Stimulated activated CD8-positive, alpha-beta memory T cell treated with anti-CD3 and anti-CD28 coated beads, Interleukin-7, amount 100 ng/mL, for 48 hours (primary cell): ENCODE measurements at regions not wholly inside any gene's neighbourhood (a gene's known extent, or its start where the extent isn't known, plus 50 kb on each side); places are given as distances from the start of the nearest gene placed in this dataset.

Source experiments
- DNase-seq, 2 donors: peaks; one replicate each; pipeline ENCODE4 v3.0.0-alpha.2; 2020; ENCODE audit warnings: low read depth in 1 of 2; ENCODE audit errors: extremely low read depth in 1 of 2

DNA sequence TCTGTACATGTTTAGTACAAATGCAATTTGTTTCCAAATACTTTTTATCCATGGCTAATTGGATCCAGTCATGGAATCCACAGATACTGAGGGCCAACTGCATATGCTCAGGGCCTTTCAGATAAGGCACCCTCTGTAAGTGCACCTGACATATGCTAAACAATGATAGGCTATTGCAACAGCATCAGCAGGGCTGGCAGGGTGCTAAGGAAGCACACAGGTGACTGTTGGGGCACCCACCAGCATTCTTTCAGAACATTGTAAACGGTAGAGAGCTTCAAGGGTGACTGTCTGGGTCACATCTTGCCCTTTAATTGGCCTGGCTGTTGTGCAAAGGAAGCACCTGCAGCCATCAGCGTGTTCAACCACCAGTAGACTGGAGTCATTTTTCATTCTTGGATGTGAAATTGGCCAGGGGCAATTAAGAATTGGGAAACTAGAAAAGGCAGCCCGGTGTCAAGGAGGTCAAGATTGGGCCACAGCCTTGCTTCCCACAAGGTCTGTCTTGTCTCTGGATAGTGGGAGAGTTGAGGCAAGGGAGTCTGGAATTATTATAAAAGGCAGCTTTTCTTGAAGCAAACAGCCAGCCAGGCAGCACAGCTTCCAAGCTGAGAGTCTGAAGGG, 129.3 kb upstream of the RAI14 start:
- DNase-seq: no peak

DNA sequence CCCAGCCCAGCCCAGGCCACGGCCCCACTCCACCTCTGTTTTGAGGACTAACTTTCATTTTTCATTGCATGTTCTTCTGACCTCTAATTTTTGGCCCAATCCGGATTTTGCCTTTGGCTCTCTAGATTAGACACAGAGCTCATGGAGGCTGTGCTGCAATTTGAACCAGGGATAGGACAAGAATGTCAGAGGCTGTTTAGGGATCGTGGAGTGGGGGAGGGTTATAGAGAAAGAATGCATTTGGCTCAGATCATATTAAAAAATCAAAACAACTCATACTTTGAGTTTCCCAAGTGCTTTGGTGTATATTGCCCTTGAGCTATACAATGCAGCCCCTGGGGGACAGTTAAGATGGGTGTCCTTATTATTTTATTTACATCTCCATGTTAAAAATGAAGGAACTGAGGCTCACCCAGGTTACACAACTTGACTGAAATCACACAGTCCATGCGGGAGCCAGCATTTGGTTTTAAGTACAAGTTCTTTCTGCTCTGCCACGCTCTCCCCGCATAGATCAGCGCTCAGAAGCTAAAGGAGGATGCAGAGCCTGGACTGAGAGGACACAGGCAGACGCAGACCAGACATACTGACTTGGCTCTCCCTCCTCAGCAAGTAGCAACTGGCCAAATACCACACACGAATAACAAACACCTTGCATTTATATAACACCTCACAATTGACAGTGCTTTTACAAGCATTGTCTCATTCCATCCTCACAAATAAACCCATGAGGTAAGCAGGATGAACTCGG, 126.4 kb upstream of the RAI14 start:
- DNase-seq: no peak

DNA sequence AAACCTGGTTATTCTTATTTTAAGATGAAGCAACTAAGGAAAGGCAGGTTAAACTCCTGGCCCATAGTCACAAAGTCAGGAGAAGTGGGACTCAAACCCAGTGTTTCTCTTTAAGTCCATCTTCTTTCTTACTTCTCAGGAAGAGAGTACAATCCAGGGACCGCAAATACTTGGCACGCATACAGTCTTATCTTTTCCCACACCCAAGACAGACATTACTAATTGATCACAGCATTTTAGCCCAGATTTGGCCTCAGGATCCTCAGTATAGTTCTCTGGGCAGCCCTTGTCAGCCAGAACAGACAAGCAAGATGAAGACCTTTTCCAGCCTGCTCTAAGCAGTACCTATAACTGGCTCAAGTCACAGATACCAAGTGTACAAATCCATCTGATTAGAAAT, 125.5 kb upstream of the RAI14 start:
- no peak for DNase-seq

DNA sequence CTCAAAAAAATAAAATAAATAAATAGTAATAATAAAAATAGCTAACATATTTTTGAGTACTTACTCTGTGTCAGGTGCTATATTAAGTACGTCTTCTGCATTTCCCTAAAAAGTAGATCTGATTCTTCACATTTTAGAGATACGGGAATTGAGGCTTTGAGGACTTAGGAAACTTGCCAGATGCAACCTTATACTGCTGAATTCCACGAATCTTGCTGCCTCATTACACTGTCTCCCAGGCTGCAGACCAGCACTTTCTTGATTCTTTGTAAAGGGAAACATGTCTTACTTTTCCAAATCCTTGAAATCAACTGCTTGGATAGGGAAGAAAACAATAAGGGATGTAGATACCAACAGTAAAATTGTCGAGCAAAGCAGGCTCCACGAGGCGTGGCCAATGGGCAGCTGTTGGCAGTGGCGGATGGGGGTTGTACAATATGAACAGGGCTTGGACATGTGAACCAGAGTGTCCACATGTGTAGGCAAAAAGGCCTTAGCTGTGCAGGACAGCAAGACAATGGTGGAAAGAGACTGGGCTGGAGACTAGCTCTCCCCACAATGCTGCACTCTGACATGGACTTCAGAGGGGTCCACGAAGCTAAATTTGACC, 124.3 kb upstream of the RAI14 start:
- no peak for DNase-seq

DNA sequence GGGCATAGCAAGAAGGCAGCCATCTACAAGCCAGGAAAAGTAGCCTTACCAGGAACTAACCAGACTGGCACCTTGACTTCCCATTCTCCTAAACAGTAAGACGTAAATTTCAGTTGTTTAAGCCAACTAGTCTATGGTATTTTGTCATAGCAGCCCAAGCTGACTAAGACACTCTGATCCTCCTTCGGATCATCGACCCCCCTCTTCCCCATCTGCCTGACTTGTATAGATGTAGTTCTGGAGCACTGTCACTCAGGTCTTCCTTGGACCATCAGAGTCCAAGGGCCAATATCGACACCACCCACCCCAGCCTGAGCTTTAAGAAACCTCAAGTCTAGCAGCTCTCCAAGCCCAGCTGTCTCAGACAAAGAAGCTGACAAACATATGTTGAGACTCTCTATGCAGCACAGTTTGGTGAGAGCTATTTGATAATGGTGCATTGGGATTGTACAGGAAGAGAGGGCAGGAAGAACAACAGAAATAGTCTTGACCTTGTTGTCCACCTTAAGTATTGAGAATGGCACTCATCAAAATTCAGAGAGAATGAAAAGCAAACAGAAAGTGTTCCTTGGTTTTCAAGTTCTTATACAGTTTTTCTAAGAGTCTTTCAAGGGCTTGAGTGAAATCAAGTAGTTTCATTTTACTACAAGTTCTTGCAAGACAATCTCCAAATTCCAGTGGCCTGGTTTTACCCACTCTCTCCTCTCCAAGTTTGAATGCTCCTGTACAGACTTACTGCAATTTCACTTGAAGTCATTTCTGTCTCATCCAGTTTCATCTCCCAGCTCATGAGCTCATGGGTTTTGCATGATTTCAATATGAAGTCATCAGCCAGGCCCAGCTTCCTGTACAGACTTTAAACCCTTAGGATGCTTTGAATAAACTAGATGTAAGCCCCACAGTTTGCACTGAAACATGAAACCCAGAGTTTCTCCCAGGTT, 122.3 kb upstream of the RAI14 start:
- peak in 1 of 2 donors; percentile 1 for DNase-seq

DNA sequence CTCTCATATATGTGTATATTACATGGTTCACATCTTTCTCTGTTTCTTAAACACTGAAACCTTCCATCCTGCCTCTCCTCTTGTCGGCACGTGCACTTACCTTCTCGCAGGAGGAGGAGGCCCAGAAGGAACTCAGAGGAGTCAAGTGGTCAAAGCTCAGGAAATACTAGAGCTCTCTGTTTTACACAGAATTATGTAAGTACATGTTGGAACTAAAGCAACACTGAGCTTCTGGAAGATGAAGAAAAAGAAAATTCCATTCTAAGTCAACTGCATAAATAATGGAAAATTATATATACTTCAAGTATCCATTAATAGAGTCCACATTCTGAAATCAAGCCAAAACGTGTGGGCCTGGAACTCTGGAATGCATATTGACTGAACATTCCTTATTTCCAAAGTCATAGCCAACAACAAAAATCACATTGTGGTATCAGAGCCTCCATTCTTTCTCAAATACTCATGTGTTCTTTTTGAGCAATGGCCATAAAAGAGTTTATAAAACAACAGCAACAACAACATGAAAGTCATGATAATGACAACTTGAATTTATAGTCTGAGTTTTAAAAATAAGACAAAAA, 121.5 kb upstream of the RAI14 start:
- DNase-seq: no peak

- no peak for DNase-seq
Measured at GRCh38 chr5:34535433-34535832, 120.7 kb upstream of the RAI14 start.

- no peak for DNase-seq
Measured at GRCh38 chr5:34535944-34536623, 120.0 kb upstream of the RAI14 start.

- DNase-seq: no peak
Measured at GRCh38 chr5:34536699-34537098, 119.4 kb upstream of the RAI14 start.

- peak in 1 of 2 donors; percentile 7 for DNase-seq
Measured at GRCh38 chr5:34538026-34538672, 118.0 kb upstream of the RAI14 start.

GRCh38 chr5:34539183-34539582, 116.9 kb upstream of the RAI14 start:
- no peak for DNase-seq

DNA sequence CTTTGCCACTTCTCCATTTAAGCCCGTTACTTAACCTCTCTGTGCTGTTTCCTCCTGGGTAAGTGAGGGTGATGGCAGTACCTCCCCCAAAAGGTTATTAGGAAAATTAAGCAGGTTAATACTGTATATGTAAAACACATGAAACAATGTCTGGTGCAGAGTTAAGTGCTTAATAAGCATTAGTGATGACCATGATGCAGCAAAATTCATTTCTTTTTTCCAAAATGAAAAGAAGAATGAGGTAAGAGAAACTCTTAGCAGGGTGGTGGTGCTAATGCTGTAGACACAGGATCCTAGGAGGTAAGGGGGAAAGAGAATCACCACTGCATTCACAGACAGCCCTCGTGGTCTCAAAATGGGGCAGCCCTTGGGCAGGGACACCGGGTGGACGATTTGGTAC, 115.1 kb upstream of the RAI14 start:
- DNase-seq: no peak

DNA sequence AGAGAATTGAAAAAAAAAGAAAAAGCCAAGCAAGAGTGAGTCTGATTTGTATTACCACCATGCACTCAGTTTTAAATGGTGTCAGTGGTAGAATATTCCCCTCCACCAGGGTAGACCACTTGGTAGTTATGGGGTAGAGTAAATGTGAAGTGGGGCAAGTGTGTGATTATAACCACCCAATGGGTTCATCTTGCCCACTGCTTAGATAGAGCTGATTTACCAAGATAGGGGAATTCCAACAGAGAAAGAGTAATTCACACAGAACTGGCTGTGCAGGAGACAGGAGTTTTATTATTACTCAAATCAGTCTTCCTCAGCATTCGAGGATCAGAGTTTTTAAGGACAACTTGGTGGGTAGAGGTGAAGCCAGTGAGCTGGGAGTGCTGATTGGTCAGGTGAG, 113.3 kb upstream of the RAI14 start:
- no peak for DNase-seq

- DNase-seq: no peak
Measured at GRCh38 chr5:34543687-34544086, 112.4 kb upstream of the RAI14 start.

- no peak for DNase-seq
Measured at GRCh38 chr5:34544403-34544802, 111.7 kb upstream of the RAI14 start.

GRCh38 chr5:34545164-34545563, 111.0 kb upstream of the RAI14 start:
- no peak for DNase-seq

GRCh38 chr5:34545626-34546025, 110.5 kb upstream of the RAI14 start:
- DNase-seq: no peak

DNA sequence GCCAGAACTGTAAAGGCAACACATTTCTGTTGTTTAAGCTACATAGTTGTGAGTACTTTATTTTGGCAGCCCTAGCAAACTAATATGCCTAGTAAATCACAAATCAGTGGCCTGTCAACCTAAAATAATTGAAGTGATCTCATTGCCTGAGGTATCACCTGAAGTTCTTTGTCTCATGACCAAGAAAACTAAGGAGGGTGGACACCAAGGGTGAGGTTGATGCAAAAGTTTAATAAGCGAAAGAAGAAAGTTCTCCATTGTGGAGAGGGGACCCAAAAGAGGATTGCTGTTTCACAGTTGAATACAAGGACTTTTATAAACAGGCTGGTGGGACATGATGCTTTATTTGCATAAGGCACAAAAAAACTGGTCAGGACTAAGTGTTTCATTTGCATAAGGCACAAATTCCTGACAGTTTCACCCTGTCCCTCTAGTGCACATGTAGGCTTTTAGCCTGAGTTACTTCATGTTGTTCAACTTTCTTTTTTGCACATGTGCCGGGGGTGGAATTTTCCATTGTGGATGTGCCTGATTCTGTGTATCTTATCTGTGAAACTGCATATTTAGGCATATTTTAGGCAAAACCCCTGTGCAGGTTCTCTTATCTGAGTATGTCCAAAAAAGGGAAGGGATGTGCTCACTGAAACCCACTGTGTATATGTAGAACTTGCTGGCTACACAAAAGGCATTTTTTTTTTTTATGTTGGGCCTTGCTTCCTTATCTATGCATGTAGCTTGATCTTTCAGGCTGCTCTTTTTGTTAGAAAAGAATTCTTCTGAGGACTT, 108.6 kb upstream of the RAI14 start:
- DNase-seq: no peak

DNA sequence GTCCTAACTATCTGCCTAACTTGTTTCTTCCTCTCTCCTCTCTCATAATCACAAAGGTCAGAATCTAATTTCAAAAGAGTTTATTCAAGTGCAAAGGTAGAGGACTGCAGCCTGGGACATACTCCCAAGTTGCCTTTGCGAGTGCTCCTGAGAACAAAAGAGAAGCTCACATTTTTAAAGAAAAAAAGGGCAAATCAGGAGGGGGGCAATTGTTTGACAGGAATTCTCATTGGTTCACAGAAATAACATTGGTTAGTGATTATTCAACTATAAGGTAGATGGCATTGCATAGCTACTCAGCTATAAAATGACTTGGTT, 108.1 kb upstream of the RAI14 start:
- DNase-seq: no peak
